SK-N-SH treated with all-trans-retinoic acid at 6 μM for 48 hours (cell line): ENCODE measurements at regions not wholly inside any gene's neighbourhood (a gene's known extent, or its start where the extent isn't known, plus 50 kb on each side); places are given as distances from the start of the nearest gene placed in this dataset.

Experiments
- ATAC-seq: fragments of 200-7000 bp; cut with Tn5 transposase; 3 replicates; pipeline ENCODE4 v1.9.1; 2020; ENCODE audit warnings: mild to moderate bottlenecking, moderate library complexity
- CREB5 ChIP-seq: fragments of 250-450 bp; sonication (Bioruptor Pico); IDR thresholded peaks from 2 replicates; pipeline ENCODE4 v1.5.1; 2020; ENCODE audit warnings: low read depth, mild to moderate bottlenecking, moderate library complexity
- GLIS3 ChIP-seq: fragments of 250-450 bp; sonication (Bioruptor Pico); IDR thresholded peaks from 2 replicates; pipeline ENCODE4 v1.5.0; 2020; ENCODE audit warnings: mild to moderate bottlenecking, moderate library complexity
- ISL1 ChIP-seq: fragments of 250-450 bp; sonication (Bioruptor Pico); IDR thresholded peaks from 2 replicates; pipeline ENCODE4 v2.1.2; 2022; ENCODE audit warnings: mild to moderate bottlenecking, moderate library complexity
- POU6F1 ChIP-seq: fragments of 250-450 bp; sonication (Bioruptor Pico); IDR thresholded peaks from 2 replicates; pipeline ENCODE4 v1.8.0; 2021; ENCODE audit warnings: low read depth, mild to moderate bottlenecking, moderate library complexity, borderline replicate concordance
- RARB ChIP-seq: fragments of 250-450 bp; sonication (Bioruptor Pico); IDR thresholded peaks from 2 replicates; pipeline ENCODE4 v1.8.0; 2021; ENCODE audit warnings: mild to moderate bottlenecking, moderate library complexity
- SNAI2 ChIP-seq: fragments of 250-450 bp; sonication (Bioruptor Pico); IDR thresholded peaks from 2 replicates; pipeline ENCODE4 v1.5.0; 2020; ENCODE audit warnings: mild to moderate bottlenecking, moderate library complexity
- TCF4 ChIP-seq: fragments of 250-450 bp; sonication (Bioruptor Pico); IDR thresholded peaks from 2 replicates; pipeline ENCODE4 v1.8.0; 2021; ENCODE audit warnings: mild to moderate bottlenecking, moderate library complexity, borderline replicate concordance
- TOX ChIP-seq: fragments of 250-450 bp; sonication (Bioruptor Pico); IDR thresholded peaks from 2 replicates; pipeline ENCODE4 v1.8.0; 2021; ENCODE audit warnings: mild to moderate bottlenecking, moderate library complexity, borderline replicate concordance
- ZC3H10 ChIP-seq: fragments of 250-450 bp; sonication (Bioruptor Pico); IDR thresholded peaks from 2 replicates; pipeline ENCODE4 v1.5.1; 2021; ENCODE audit warnings: mild to moderate bottlenecking, moderate library complexity
- ZFP3 ChIP-seq: fragments of 250-450 bp; sonication (Bioruptor Pico); IDR thresholded peaks from 2 replicates; pipeline ENCODE4 v1.5.0; 2020; ENCODE audit warnings: mild to moderate bottlenecking, moderate library complexity
- ZFP30 ChIP-seq: fragments of 450-650 bp; formaldehyde crosslinking; IDR thresholded peaks from 2 replicates; pipeline ENCODE4 v1.5.0; 2022; ENCODE audit warnings: mild to moderate bottlenecking, moderate library complexity
- ZNF565 ChIP-seq: fragments of 450-650 bp; formaldehyde crosslinking; conservative IDR thresholded peaks from 2 replicates; pipeline ENCODE4 v1.5.0; 2020; ENCODE audit warnings: low read depth, mild to moderate bottlenecking, moderate library complexity
- ZNF70 ChIP-seq: fragments of 450-650 bp; formaldehyde crosslinking; IDR thresholded peaks from 2 replicates; pipeline ENCODE4 v1.5.0; 2020; ENCODE audit warnings: mild to moderate bottlenecking, moderate library complexity
- TF ChIP-seq, protein P1 (sequence below): fragments of 250-450 bp; sonication (Bioruptor Pico); IDR thresholded peaks from 2 replicates; pipeline ENCODE4 v1.5.0; 2020; ENCODE audit warnings: mild to moderate bottlenecking, moderate library complexity
- TF ChIP-seq, protein P2 (sequence below): fragments of 250-450 bp; sonication (Bioruptor Pico); IDR thresholded peaks from 2 replicates; pipeline ENCODE4 v1.5.1; 2021; ENCODE audit warnings: mild to moderate bottlenecking, moderate library complexity

DNA sequence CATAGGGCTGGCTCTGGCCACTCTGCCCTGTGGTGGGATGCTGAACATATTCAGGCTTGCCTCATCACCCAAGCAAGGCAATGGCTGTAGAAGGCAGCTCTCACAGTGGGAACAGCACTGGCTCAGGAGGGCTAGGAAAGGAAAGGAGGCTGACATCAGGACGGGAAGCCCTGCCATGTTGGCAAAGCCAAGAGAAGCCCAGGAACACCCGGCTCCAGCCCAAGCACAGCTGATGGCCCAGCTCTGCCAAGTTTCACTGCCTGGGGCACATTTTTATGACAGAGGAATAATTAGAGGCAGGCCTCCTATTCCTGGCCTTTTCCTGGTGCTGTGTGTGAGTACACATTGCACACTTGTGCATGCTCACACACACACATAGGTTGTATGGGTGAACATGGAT lies 163.6 kb upstream of the SMIM23 start:
- TF ChIP-seq TCF4 (CRISPR knock-in tag) (no peak), CREB5 (CRISPR knock-in tag) (no peak), ZFP30 (no peak), TOX (CRISPR knock-in tag) (no peak), ZNF70 (CRISPR knock-in tag) (no peak), ZNF565 (CRISPR knock-in tag) (no peak)
- TF ChIP-seq, protein P1, sequence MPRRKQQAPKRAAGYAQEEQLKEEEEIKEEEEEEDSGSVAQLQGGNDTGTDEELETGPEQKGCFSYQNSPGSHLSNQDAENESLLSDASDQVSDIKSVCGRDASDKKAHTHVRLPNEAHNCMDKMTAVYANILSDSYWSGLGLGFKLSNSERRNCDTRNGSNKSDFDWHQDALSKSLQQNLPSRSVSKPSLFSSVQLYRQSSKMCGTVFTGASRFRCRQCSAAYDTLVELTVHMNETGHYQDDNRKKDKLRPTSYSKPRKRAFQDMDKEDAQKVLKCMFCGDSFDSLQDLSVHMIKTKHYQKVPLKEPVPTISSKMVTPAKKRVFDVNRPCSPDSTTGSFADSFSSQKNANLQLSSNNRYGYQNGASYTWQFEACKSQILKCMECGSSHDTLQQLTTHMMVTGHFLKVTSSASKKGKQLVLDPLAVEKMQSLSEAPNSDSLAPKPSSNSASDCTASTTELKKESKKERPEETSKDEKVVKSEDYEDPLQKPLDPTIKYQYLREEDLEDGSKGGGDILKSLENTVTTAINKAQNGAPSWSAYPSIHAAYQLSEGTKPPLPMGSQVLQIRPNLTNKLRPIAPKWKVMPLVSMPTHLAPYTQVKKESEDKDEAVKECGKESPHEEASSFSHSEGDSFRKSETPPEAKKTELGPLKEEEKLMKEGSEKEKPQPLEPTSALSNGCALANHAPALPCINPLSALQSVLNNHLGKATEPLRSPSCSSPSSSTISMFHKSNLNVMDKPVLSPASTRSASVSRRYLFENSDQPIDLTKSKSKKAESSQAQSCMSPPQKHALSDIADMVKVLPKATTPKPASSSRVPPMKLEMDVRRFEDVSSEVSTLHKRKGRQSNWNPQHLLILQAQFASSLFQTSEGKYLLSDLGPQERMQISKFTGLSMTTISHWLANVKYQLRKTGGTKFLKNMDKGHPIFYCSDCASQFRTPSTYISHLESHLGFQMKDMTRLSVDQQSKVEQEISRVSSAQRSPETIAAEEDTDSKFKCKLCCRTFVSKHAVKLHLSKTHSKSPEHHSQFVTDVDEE (CRISPR knock-in tag) = no peak
- TF ChIP-seq, all 23 proteins: peak for 0
- ATAC-seq = no peak; the same call in 2 of the 3 replicates

- no peak for ATAC-seq
- TF ChIP-seq, protein P2, sequence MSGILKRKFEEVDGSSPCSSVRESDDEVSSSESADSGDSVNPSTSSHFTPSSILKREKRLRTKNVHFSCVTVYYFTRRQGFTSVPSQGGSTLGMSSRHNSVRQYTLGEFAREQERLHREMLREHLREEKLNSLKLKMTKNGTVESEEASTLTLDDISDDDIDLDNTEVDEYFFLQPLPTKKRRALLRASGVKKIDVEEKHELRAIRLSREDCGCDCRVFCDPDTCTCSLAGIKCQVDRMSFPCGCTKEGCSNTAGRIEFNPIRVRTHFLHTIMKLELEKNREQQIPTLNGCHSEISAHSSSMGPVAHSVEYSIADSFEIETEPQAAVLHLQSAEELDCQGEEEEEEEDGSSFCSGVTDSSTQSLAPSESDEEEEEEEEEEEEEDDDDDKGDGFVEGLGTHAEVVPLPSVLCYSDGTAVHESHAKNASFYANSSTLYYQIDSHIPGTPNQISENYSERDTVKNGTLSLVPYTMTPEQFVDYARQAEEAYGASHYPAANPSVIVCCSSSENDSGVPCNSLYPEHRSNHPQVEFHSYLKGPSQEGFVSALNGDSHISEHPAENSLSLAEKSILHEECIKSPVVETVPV (CRISPR knock-in tag) = no peak
- TF ChIP-seq GLIS3 (CRISPR knock-in tag) (no peak), ISL1 (no peak), RARB (CRISPR knock-in tag) (no peak), CREB5 (CRISPR knock-in tag) (no peak), POU6F1 (CRISPR knock-in tag) (no peak), ZC3H10 (CRISPR knock-in tag) (no peak)
- TF ChIP-seq, protein P1 (CRISPR knock-in tag) = no peak
These were observed 162.5 kb upstream of the SMIM23 start for GRCh38 chr5:171623107-171623506.

GRCh38 chr5:171623551-171624097 lies 162.0 kb upstream of the SMIM23 start:
- TF ChIP-seq ZNF565 (CRISPR knock-in tag) (no peak), CREB5 (CRISPR knock-in tag) (no peak), ZFP3 (CRISPR knock-in tag) (no peak), SNAI2 (no peak)
- TF ChIP-seq, protein P2 (CRISPR knock-in tag) = no peak
- ATAC-seq = no peak
